Type B pancreatic cell (in vitro differentiated cells): ENCODE measurements at regions not wholly inside any gene's neighbourhood (a gene's known extent, or its start where the extent isn't known, plus 50 kb on each side); places are given as distances from the start of the nearest gene placed in this dataset.

Experiments used
- DNase-seq: peaks from one replicate; pipeline ENCODE4 v3.0.0; 2021; ENCODE audit warnings: mixed read lengths; ENCODE audit not compliant: unreplicated experiment; ENCODE audit errors: extremely low spot score
- H3K27ac Mint-ChIP-seq: 2 replicates; pipeline ENCODE4 v1.8.0; 2021; ENCODE audit warnings: mild to moderate bottlenecking, mixed read lengths
- H3K27me3 Mint-ChIP-seq: 2 replicates; pipeline ENCODE4 v1.8.0; 2021; ENCODE audit warnings: mixed read lengths
- H3K36me3 Mint-ChIP-seq: 2 replicates; pipeline ENCODE4 v1.8.0; 2021; ENCODE audit warnings: mixed read lengths
- H3K4me1 Mint-ChIP-seq: one replicate; pipeline ENCODE4 v1.8.0; 2021; ENCODE audit warnings: mixed read lengths; ENCODE audit not compliant: unreplicated experiment
- H3K4me3 Mint-ChIP-seq: 2 replicates; pipeline ENCODE4 v1.8.0; 2021; ENCODE audit warnings: mild to moderate bottlenecking, mixed read lengths
- H3K9me3 Mint-ChIP-seq: 2 replicates; pipeline ENCODE4 v1.8.0; 2021; ENCODE audit warnings: mixed read lengths
- TF ChIP-seq, protein P1 (sequence below): fragments of 200-600 bp; sonication (generic); conservative IDR thresholded peaks from 2 replicates; pipeline ENCODE4 v1.5.0; 2021; ENCODE audit warnings: antibody characterized with exemption, mild to moderate bottlenecking

DNA sequence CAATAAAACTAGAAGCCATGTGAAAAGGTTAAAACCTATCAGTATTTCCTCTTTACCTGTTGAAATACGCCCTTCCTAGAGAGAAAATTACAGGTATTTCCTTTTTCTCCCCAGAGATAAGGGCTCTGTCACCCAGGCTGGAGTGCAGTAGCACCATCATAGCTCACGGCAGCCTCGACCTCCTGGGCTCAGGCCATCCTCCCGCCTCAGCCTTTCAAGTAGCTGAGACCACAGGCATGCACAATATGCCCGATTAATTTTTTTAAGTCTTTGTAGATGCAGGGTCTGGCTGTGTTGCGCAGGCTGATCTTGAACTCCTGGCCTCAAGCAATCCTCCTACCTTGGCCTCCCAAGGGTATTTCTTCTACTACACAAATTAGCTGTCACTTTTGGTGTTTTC lies 154.4 kb downstream of the HNRNPD start:
- Mint-ChIP-seq H3K9me3 (no peaks in the 10 kb centered on the region), H3K4me1 (no peaks in the 10 kb centered on the region), H3K27me3 (peaks cover 14% of the 10 kb centered on the region), H3K27ac (no peak overlapping the region), H3K4me3 (no peak overlapping the region), H3K36me3 (no peaks in the 10 kb centered on the region)
- TF ChIP-seq, protein P1, sequence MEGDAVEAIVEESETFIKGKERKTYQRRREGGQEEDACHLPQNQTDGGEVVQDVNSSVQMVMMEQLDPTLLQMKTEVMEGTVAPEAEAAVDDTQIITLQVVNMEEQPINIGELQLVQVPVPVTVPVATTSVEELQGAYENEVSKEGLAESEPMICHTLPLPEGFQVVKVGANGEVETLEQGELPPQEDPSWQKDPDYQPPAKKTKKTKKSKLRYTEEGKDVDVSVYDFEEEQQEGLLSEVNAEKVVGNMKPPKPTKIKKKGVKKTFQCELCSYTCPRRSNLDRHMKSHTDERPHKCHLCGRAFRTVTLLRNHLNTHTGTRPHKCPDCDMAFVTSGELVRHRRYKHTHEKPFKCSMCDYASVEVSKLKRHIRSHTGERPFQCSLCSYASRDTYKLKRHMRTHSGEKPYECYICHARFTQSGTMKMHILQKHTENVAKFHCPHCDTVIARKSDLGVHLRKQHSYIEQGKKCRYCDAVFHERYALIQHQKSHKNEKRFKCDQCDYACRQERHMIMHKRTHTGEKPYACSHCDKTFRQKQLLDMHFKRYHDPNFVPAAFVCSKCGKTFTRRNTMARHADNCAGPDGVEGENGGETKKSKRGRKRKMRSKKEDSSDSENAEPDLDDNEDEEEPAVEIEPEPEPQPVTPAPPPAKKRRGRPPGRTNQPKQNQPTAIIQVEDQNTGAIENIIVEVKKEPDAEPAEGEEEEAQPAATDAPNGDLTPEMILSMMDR: no peak
- no peak for DNase-seq

DNA sequence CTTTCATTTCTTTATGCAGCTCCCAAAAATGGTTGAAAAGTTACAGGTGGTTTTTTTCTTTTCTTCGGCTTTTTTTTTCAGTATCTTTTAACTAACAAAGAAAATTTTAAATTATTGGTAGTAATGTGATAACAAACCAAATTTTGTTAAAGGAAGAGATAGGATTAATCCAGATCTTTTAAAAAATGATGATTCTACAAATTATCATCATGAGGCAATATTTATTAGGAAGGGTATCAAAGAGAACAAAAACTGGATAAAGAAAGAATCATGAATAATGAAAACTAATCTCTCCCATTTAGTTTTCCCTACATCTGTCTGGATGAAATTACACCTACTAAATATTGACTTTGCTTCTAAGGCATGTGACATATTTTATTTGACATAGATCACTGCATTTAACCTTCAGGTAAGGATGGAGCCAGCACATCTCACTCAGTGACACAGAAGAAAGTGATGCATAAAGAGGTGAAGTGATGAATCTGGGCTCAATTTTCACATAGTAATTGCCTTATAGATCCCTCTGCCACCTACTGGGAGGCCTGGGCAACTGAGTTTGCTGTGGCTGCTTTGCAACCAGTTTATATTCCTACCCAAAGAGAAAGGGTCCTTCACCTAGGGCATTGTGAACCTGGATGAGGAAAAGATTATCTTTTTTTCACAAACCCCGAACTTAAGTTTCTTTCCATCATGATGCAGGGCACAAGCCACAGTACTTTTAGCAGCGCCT lies 155.6 kb downstream of the HNRNPD start:
- no peak overlapping the region for H3K4me3 Mint-ChIP-seq
- H3K9me3 Mint-ChIP-seq: no peaks in the 10 kb centered on the region
- peaks cover 14% of the 10 kb centered on the region for H3K27me3 Mint-ChIP-seq
- H3K27ac Mint-ChIP-seq: no peak overlapping the region
- DNase-seq: no peak
- TF ChIP-seq, protein P1: peak; percentile 55
- H3K36me3 Mint-ChIP-seq: no peaks in the 10 kb centered on the region
- no peaks in the 10 kb centered on the region for H3K4me1 Mint-ChIP-seq

DNA sequence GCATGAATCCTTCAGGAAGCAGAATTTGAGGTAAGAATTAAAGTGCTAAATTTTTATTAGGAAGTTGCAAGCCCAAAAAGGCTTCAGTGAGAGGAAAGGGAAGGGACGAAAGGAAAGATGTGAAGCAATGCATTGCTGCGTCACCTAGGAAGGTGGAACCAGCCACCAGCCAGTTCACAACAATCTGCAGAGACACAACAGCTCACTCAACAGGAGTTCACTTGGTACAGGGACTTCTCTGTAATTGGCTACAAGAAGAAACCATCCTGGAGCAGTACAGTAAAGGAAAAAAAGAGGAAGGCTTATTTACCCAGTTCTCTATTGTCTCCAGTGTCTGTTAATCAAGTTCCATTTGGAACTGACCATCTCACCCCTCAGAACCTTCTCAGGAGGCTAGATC lies 157.6 kb downstream of the HNRNPD start:
- Mint-ChIP-seq H3K4me3 (no peak overlapping the region), H3K9me3 (no peaks in the 10 kb centered on the region), H3K4me1 (no peaks in the 10 kb centered on the region), H3K36me3 (no peaks in the 10 kb centered on the region), H3K27ac (no peak overlapping the region), H3K27me3 (peaks cover 15% of the 10 kb centered on the region)
- no peak for DNase-seq
- TF ChIP-seq, protein P1: no peak

- Mint-ChIP-seq H3K36me3 (no peaks in the 10 kb centered on the region), H3K27me3 (peaks cover 17% of the 10 kb centered on the region), H3K4me1 (no peaks in the 10 kb centered on the region), H3K4me3 (no peak overlapping the region), H3K9me3 (no peaks in the 10 kb centered on the region), H3K27ac (no peak overlapping the region)
- TF ChIP-seq, protein P1: no peak
- no peak for DNase-seq
Measured at GRCh38 chr4:82215800-82216199, 158.0 kb downstream of the HNRNPD start.

DNA sequence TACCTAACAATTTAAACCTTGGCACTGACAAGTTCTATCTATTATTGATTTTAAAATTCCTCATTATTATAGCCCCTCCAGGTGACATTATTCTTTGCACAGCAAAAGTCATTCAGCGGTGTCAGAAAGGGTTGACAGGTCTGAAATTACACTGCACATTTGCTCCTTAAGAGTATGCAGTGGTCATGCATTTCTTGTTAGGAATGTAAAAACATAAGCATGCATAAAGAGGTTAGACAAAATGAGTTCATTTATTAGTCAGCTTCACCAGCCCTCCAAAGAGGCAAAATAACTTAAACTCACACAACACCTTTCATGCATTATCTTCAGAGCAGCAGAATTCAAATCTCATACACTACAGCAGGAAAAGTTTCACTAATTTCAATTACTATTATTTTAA lies 158.8 kb downstream of the HNRNPD start:
- H3K9me3 Mint-ChIP-seq: no peaks in the 10 kb centered on the region
- no peaks in the 10 kb centered on the region for H3K4me1 Mint-ChIP-seq
- no peaks in the 10 kb centered on the region for H3K36me3 Mint-ChIP-seq
- DNase-seq: no peak
- H3K27ac Mint-ChIP-seq: no peak overlapping the region
- TF ChIP-seq, protein P1: no peak
- no peak overlapping the region for H3K4me3 Mint-ChIP-seq
- peaks cover 17% of the 10 kb centered on the region for H3K27me3 Mint-ChIP-seq
